Activated CD4-positive, CD25-positive, alpha-beta regulatory T cell treated with anti-CD3 and anti-CD28 coated beads, Interleukin-2, amount 50 U/mL, for 16 hours (primary cell): ENCODE measurements at regions not wholly inside any gene's neighbourhood (a gene's known extent, or its start where the extent isn't known, plus 50 kb on each side); places are given as distances from the start of the nearest gene placed in this dataset.

Experiments
- DNase-seq: peaks from one replicate; pipeline ENCODE4 v3.0.0-alpha.2; 2020; ENCODE audit warnings: low read depth, low spot score

- DNase-seq, result no peak
Measured at GRCh38 chr6:164167873-164168405, 753.4 kb downstream of the QKI start.

DNA sequence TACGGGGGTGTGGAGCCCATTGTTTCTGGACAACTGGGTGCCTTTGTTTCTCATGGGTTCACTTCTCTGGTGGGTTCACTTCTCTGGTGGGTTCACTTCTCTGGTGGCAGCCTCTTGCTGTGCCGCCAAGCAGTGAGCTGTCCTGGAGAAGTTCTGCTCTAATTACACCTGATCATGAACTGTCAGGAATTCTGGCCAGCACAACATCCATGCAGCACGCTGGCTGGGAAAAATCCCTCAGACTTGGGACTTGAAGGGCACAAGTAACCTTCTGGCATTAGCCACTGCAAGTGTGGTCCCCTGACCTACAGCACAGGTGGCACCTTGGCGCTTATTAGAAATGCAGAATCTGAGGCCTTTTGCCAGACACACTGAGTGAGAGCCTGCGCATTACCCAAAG, 752.5 kb downstream of the QKI start:
- DNase-seq, result no peak

DNA sequence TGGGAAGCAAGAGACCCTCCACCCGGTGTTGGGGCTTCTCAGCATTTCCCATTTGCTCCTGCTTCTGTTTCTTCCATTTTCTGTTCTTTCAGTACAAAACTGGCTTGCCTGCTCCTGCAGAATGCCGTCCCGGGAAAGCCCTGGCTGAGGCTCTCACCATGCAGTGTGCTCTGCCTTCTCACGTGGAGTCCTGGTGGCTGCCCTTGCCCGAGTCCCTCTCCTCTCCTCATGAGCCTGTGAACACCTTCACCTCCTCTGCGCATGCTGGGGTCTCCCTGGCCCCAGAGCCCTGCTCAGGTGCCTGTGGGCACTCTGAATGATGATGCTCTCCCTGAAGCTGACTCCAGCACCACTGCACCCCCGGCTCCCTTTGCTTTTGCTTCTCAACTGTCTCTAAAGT, 752.0 kb downstream of the QKI start:
- DNase-seq, result no peak

DNA sequence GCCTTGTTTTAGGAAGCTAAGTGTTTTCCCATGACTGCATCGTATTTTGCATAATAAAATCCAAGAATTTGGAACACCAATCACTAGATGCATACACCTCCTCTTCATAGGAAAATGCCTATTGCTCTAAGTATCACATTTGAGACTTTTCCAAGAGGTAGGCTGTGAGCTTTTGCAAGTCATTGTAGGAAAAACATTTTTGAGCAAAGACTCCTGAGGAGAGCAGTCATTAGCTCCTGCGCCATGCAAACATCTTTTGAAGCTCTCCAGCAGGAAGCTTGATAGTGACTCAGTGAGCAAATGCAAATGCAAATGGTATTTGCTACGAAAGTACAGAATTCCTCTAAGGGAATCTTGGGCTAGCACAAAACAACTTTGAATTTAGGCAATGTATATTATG, 750.4 kb downstream of the QKI start:
- DNase-seq, result no peak

DNA sequence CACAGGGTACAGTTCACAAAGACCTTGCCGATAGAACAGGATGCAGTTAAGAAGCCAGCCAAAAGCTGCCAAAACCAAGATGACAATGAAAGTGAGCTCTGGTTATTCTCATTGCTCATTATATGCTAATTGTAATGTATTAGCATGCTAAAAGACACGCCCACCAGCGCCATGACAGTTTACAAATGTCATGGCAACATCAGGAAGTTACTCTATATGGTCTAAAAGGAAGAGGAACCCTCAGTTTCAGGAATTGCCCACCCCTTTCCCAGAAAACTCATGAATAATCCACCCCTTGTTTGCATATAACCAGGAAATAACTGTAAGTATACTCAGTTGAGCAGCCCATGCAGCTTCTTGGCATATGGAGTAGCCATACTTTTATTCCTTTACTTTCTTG, 748.7 kb downstream of the QKI start:
- DNase-seq, result no peak

- DNase-seq, result no peak
Measured at GRCh38 chr6:164159061-164159460, 744.5 kb downstream of the QKI start.

- no peak for DNase-seq
Measured at GRCh38 chr6:164154588-164154987, 740.1 kb downstream of the QKI start.

GRCh38 chr6:164152611-164153010, 738.1 kb downstream of the QKI start:
- no peak for DNase-seq

DNA sequence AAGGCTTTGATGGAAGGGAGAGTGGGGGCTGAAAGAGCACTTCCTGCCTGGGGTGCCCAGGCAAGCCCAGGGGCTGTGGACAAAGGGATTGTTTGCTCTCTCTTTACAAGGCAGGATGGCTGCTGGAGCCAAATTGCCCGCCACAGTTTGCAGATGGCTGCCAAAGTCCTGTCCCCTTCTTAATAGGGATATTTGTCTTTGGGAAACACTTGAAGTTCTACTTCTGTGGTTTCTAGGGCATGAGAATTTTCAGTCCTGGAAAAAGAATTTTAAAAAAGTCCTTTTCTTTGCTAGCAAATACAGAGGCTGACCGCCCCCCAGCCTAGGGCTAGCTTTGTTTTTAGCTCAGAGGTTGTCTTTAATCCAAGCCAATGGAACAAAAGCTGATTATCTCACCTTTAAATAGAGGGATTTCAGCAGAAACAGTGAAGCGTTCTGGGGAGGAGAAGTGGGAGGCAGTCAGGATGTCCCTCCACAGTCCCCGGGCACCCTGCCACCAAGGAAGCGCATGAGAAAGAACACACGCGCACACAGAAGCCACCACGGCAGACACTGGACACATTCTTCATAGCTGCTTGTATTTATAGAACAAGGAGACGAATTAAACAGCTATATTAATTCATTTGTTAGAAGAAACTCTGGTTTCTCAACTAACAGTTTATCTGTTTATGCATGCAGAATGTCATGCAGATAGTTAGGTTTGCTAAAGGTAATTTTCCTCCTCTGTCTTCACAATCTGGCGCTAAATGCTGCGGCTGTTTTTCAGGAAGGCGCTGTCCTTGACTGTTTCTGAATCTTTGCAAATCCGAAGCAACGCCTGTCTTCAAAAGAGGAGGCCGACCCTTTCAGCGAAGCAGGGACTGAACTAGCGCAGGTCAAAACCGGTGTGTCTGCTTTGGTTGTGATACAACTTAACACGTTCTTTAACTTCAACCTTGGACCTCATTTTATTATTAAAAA, 736.9 kb downstream of the QKI start:
- DNase-seq, result no peak

GRCh38 chr6:164150232-164150631, 735.7 kb downstream of the QKI start:
- DNase-seq, result no peak

- no peak for DNase-seq
Measured at GRCh38 chr6:164148788-164149187, 734.3 kb downstream of the QKI start.

GRCh38 chr6:164144316-164144715, 729.8 kb downstream of the QKI start:
- no peak for DNase-seq

GRCh38 chr6:164142322-164142721, 727.8 kb downstream of the QKI start:
- DNase-seq, result no peak

- no peak for DNase-seq
Measured at GRCh38 chr6:164135511-164136132, 721.1 kb downstream of the QKI start.

GRCh38 chr6:164133095-164133494, 718.6 kb downstream of the QKI start:
- no peak for DNase-seq

- no peak for DNase-seq
Measured at GRCh38 chr6:164130585-164130984, 716.1 kb downstream of the QKI start.

DNA sequence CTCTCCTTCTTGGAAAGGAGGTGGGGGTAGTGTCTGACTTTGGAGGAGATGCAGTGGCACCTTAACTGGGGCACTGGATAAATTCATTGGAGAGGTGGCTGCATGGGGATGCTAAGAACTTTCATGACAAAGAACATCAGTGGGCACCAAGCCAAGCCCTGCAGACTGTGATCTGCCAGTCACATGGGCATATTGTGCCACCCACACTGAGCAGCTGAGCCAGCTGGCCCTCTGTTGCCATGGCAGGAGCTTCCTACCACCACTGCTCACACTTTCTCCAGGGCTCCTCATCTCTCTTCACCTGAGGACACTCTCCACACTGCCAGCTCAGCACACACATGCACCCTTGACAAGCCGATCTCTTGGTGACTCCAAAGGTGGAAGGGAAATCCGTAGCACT, 715.6 kb downstream of the QKI start:
- no peak for DNase-seq

GRCh38 chr6:164129218-164129617, 714.7 kb downstream of the QKI start:
- DNase-seq, result no peak

GRCh38 chr6:164128101-164128500, 713.6 kb downstream of the QKI start:
- no peak for DNase-seq

DNA sequence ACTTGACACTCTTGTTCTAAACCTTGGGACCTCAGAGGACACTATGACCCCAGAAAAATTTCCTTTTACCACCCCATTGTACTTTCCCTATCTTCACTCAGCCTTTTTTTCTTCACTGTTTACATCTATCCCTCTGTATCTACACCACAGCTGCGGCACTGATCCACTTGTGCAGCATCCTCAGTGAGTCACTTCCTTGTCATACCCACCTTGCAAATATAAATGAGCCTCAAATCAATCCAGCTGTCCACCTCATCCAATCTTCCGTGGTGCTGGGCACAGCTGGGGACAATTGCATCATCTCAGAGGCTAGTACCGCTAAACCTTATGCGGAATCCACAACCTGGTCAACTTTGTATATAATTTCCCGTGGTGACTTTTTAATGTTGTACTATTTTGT, 710.5 kb downstream of the QKI start:
- no peak for DNase-seq

GRCh38 chr6:164124473-164124872, 710.0 kb downstream of the QKI start:
- DNase-seq, result no peak

- no peak for DNase-seq
Measured at GRCh38 chr6:164122109-164122508, 707.6 kb downstream of the QKI start.

GRCh38 chr6:164121527-164121926, 707.0 kb downstream of the QKI start:
- no peak for DNase-seq
